Astrocyte (in vitro differentiated cells and primary cell): ENCODE measurements at regions not wholly inside any gene's neighbourhood (a gene's known extent, or its start where the extent isn't known, plus 50 kb on each side); places are given as distances from the start of the nearest gene placed in this dataset.

Source experiments
- DNase-seq: peaks from one replicate; pipeline ENCODE4 v3.0.0-alpha.2; 2010; ENCODE audit warnings: low read depth
- FAIRE-seq: peaks from 2 replicates; lab custom pipeline; 2011; peaks lifted over from hg19 to GRCh38; lab: Jason Lieb, UNC
- H2AFZ ChIP-seq: 2 replicates; pipeline ENCODE4 v1.6.0; 2012; ENCODE audit warnings: low read depth, low read length, inconsistent platforms
- H3K27ac ChIP-seq: 2 replicates; pipeline ENCODE4 v1.5.1; 2011; ENCODE audit warnings: low read depth, low read length, inconsistent platforms
- H3K27me3 ChIP-seq: 2 replicates; pipeline ENCODE4 v1.6.0; 2011; ENCODE audit warnings: low read length, inconsistent platforms; ENCODE audit not compliant: insufficient read depth
- H3K36me3 ChIP-seq: 2 replicates; pipeline ENCODE4 v1.5.1; 2011; ENCODE audit warnings: low read length, inconsistent platforms; ENCODE audit not compliant: insufficient read depth
- H3K4me1 ChIP-seq: 2 replicates; pipeline ENCODE4 v1.5.1; 2011; ENCODE audit warnings: low read length, inconsistent platforms; ENCODE audit not compliant: insufficient read depth
- H3K4me2 ChIP-seq: 2 replicates; pipeline ENCODE4 v1.6.0; 2012; ENCODE audit warnings: low read length, inconsistent platforms
- H3K4me3 ChIP-seq: 2 replicates; pipeline ENCODE4 v1.5.1; 2011; ENCODE audit warnings: low read depth, mild to moderate bottlenecking, low read length, inconsistent platforms; ENCODE audit not compliant: insufficient read depth
- H3K79me2 ChIP-seq: 2 replicates; pipeline ENCODE4 v1.6.0; 2012; ENCODE audit warnings: mild to moderate bottlenecking, low read length, inconsistent platforms; ENCODE audit not compliant: insufficient read depth
- H3K9ac ChIP-seq: 2 replicates; pipeline ENCODE4 v1.6.0; 2012; ENCODE audit warnings: mild to moderate bottlenecking, low read length, inconsistent platforms
- H3K9me3 ChIP-seq: 2 replicates; pipeline ENCODE4 v1.5.1; 2012; ENCODE audit warnings: low read depth, mild to moderate bottlenecking, low read length, inconsistent platforms; ENCODE audit not compliant: insufficient read depth
- H4K20me1 ChIP-seq: 2 replicates; pipeline ENCODE4 v1.6.0; 2012; ENCODE audit warnings: low read length, inconsistent platforms; ENCODE audit not compliant: insufficient read depth
- H3K27ac Mint-ChIP-seq: one replicate; pipeline ENCODE4 v1.8.0; 2021; ENCODE audit warnings: mild to moderate bottlenecking, mixed read lengths; ENCODE audit not compliant: unreplicated experiment
- H3K27me3 Mint-ChIP-seq: one replicate; pipeline ENCODE4 v1.8.0; 2021; ENCODE audit warnings: low read depth, mixed read lengths; ENCODE audit not compliant: unreplicated experiment
- H3K36me3 Mint-ChIP-seq: one replicate; pipeline ENCODE4 v1.8.0; 2021; ENCODE audit warnings: low read depth, mixed read lengths; ENCODE audit not compliant: unreplicated experiment
- H3K4me1 Mint-ChIP-seq: one replicate; pipeline ENCODE4 v1.8.0; 2021; ENCODE audit warnings: low read depth, mixed read lengths; ENCODE audit not compliant: unreplicated experiment
- H3K4me3 Mint-ChIP-seq: one replicate; pipeline ENCODE4 v1.8.0; 2021; ENCODE audit warnings: mild to moderate bottlenecking, moderate library complexity, mixed read lengths; ENCODE audit not compliant: unreplicated experiment
- H3K9me3 Mint-ChIP-seq: one replicate; pipeline ENCODE4 v1.8.0; 2021; ENCODE audit warnings: mild to moderate bottlenecking, mixed read lengths; ENCODE audit not compliant: unreplicated experiment
- EZH2 ChIP-seq: IDR thresholded peaks from 2 replicates; pipeline ENCODE4 v1.6.1; 2012; ENCODE audit warnings: mild to moderate bottlenecking, low read length, inconsistent platforms; ENCODE audit not compliant: insufficient read depth
- TF ChIP-seq, protein P1 (sequence below): IDR thresholded peaks from 2 replicates; pipeline ENCODE4 v1.5.1; 2011; ENCODE audit warnings: low read depth, mild to moderate bottlenecking, inconsistent platforms, low read length, moderate library complexity; ENCODE audit not compliant: insufficient read depth

DNA sequence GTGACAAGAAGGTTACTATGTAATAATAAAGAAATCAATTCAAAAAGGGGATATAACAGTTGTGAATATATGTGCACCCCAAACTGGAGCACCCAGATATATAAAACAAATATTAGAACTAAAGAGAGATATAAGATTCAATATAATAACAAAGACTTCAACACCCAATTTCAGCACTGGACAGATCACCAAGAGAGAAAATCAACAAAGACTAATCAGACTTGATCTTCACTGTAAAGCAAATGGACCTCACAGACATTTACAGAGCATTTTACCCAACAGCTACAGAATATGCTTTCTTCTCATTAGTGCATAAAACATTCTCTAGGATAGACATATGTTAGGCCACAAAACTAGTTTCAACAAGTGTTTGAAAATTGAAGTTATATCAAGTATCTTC, 287.7 kb downstream of the DSC3 start:
- no peaks in the 10 kb centered on the region for H3K9me3 ChIP-seq
- FAIRE-seq (no peak), DNase-seq (no peak)
- no peaks in the 10 kb centered on the region for H4K20me1 ChIP-seq
- Mint-ChIP-seq H3K36me3 (no peaks in the 10 kb centered on the region), H3K4me3 (no peak overlapping the region), H3K4me1 (no peaks in the 10 kb centered on the region), H3K27me3 (no peaks in the 10 kb centered on the region), H3K27ac (no peak overlapping the region), H3K9me3 (no peaks in the 10 kb centered on the region)
- H3K9ac ChIP-seq, result no peak overlapping the region
- no peaks in the 10 kb centered on the region for H3K27me3 ChIP-seq
- no peak for TF ChIP-seq EZH2
- TF ChIP-seq, protein P1, sequence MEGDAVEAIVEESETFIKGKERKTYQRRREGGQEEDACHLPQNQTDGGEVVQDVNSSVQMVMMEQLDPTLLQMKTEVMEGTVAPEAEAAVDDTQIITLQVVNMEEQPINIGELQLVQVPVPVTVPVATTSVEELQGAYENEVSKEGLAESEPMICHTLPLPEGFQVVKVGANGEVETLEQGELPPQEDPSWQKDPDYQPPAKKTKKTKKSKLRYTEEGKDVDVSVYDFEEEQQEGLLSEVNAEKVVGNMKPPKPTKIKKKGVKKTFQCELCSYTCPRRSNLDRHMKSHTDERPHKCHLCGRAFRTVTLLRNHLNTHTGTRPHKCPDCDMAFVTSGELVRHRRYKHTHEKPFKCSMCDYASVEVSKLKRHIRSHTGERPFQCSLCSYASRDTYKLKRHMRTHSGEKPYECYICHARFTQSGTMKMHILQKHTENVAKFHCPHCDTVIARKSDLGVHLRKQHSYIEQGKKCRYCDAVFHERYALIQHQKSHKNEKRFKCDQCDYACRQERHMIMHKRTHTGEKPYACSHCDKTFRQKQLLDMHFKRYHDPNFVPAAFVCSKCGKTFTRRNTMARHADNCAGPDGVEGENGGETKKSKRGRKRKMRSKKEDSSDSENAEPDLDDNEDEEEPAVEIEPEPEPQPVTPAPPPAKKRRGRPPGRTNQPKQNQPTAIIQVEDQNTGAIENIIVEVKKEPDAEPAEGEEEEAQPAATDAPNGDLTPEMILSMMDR, result no peak
- no peak overlapping the region for H3K27ac ChIP-seq
- H3K4me2 ChIP-seq, result no peak overlapping the region
- H3K36me3 ChIP-seq, result no peaks in the 10 kb centered on the region
- no peak overlapping the region for H3K4me3 ChIP-seq
- no peaks in the 10 kb centered on the region for H3K79me2 ChIP-seq
- H2AFZ ChIP-seq, result no peak overlapping the region
- H3K4me1 ChIP-seq, result no peaks in the 10 kb centered on the region

- Mint-ChIP-seq H3K9me3 (peaks cover 1% of the 10 kb centered on the region), H3K27ac (no peak overlapping the region), H3K36me3 (no peaks in the 10 kb centered on the region), H3K4me1 (no peaks in the 10 kb centered on the region), H3K4me3 (no peak overlapping the region), H3K27me3 (no peaks in the 10 kb centered on the region)
- no peaks in the 10 kb centered on the region for H3K9me3 ChIP-seq
- no peak overlapping the region for H3K4me3 ChIP-seq
- TF ChIP-seq, protein P1, result no peak
- TF ChIP-seq EZH2, result no peak
- no peak overlapping the region for H3K9ac ChIP-seq
- H3K79me2 ChIP-seq, result no peaks in the 10 kb centered on the region
- H3K4me2 ChIP-seq, result no peak overlapping the region
- no peak overlapping the region for H2AFZ ChIP-seq
- no peak overlapping the region for H3K27ac ChIP-seq
- H3K36me3 ChIP-seq, result no peaks in the 10 kb centered on the region
- FAIRE-seq (no peak), DNase-seq (no peak)
- no peaks in the 10 kb centered on the region for H3K4me1 ChIP-seq
- no peaks in the 10 kb centered on the region for H3K27me3 ChIP-seq
- no peaks in the 10 kb centered on the region for H4K20me1 ChIP-seq
These were observed 294.0 kb downstream of the DSC3 start for GRCh38 chr18:30748541-30748940.

DNA sequence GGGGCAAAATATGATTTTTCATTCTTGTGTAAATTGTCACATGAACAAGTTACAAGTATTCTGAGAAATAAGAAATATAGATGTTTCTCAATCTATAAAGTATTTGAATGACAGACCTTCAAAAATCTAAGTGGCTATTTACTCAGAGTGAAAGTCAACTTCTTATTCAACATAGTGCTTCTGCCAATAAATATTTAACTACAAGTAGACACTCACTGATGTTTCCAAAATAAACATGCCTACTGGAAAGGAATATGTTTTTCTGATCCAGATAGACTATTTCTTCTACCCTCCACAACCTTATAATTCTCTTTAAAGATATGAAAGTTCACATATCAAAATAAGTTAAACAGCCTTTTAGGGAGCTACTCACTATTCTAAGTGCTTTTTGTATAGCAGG, 296.3 kb downstream of the DSC3 start:
- TF ChIP-seq, protein P1, result no peak
- no peak for TF ChIP-seq EZH2
- FAIRE-seq (no peak), DNase-seq (no peak)
- no peak overlapping the region for H2AFZ ChIP-seq
- no peaks in the 10 kb centered on the region for H3K4me1 Mint-ChIP-seq
- no peaks in the 10 kb centered on the region for H3K36me3 ChIP-seq
- no peaks in the 10 kb centered on the region for H3K36me3 Mint-ChIP-seq
- H3K9me3 Mint-ChIP-seq, result peaks cover 1% of the 10 kb centered on the region
- no peaks in the 10 kb centered on the region for H3K27me3 Mint-ChIP-seq
- no peak overlapping the region for H3K27ac ChIP-seq
- no peak overlapping the region for H3K4me3 ChIP-seq
- H3K4me1 ChIP-seq, result no peaks in the 10 kb centered on the region
- no peaks in the 10 kb centered on the region for H3K27me3 ChIP-seq
- no peaks in the 10 kb centered on the region for H3K9me3 ChIP-seq
- no peak overlapping the region for H3K4me2 ChIP-seq
- H3K27ac Mint-ChIP-seq, result no peak overlapping the region
- H4K20me1 ChIP-seq, result no peaks in the 10 kb centered on the region
- no peak overlapping the region for H3K4me3 Mint-ChIP-seq
- H3K79me2 ChIP-seq, result no peaks in the 10 kb centered on the region
- H3K9ac ChIP-seq, result no peak overlapping the region
